ENCODE measurements at regions not wholly inside any gene's neighbourhood (a gene's known extent, or its start where the extent isn't known, plus 50 kb on each side); places are given as distances from the start of the nearest gene placed in this dataset.
"Not testable (repeated sequence)": the region's sequence is repeated elsewhere in the genome, so short reads cannot be mapped to it uniquely, and the experiment has no call there.

DNA sequence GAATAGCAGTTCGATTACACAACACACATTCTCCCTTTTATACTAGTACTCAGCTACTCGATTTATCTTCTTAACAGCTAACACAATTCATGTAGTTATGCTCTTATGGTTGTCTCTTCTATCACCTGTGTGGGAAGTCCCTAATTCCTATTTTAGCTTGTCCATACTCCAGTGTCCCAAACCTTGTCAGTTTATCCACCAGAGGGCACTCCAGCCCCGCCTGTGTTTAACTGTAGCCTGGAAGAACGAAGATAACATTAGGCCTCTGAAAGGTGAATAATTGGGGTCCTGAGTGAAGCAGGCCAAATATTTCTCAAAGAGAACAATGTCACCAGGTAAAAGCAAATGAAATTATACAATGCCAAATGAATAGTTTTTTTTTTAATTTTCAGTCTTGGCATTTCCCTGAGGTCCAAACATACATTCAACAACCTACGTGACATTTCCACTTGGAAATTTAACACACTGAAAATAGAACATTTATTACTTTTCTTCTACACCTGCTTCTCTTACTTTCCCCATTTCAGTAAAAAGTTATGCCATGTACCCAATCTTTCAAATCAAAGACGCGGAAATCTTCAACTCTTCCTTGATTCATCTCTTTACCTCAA, 560.7 kb downstream of the HTR1A start:
- intact Hi-C loops (cut with DNase I): loop anchor here (2.0 kb wide), 1 partner anchor 561 kb away; the partner anchor contains the start of gene HTR1A
- DNase-seq (ENCODE audit: low spot score): no peak

DNA sequence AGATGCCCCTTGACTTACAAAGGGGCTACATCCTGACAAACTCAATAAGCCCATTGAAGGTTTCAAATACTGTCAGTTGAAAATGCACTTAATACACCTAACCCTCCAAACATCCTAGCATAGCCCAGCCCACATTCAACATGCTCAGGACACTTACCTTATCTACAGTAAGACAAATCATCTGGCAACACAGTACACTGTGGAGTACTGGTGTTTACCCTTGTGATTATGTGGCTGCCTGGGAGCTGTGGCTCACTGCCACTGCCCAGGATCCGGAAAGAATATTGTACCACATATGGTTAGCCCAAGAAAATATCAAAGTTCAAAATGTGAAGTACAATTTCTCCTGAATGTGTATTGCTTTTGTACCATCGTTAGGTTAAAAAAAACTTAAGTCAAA, 562.2 kb downstream of the HTR1A start:
- intact Hi-C loops (cut with DNase I): loop anchor here (2.0 kb wide), 1 partner anchor 563 kb away; the partner anchor contains the start of gene HTR1A
- DNase-seq (ENCODE audit: low spot score): no peak

DNA sequence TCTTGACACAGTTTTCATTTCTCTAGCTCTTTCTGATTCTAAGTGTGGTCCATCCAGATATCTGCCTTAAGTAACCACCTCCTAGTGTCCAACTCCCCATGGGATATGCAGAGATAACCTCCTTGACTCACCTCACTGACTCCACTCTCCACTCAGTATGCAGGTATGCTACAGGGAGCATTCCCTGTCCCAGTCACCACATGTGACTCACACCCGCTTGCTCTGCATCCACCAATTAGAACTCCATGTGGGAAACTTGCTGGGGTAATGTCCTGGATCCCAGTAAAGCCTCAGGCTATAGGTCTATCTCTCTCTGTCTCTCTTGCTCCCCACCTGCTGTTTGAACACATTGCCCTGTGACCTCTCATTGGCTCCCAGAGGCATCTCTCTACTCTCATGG, 563.9 kb downstream of the HTR1A start:
- intact Hi-C loops (cut with DNase I): no loop called here
- no peak for DNase-seq (ENCODE audit: low spot score)

DNA sequence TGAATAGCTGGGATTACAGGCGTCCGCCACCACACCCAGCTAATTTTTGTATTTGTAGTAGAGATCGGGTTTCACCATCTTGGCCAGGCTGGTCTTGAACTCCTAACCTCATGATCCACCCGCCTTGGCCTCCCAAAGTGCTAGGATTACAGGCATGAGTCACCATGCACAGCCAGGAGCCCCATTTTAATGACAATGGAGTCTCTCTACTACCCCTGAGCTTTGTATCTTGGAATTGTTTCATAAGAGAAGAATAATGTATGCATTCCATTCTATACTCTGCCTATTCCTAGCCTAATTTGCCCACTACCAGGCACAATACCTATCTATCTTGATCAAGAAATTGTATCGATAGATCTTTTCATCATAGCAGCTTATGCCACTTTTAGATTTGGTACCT, 574.1 kb downstream of the HTR1A start:
- DNase-seq (ENCODE audit: low spot score); intact Hi-C loops (cut with DNase I): not testable (repeated sequence)

DNA sequence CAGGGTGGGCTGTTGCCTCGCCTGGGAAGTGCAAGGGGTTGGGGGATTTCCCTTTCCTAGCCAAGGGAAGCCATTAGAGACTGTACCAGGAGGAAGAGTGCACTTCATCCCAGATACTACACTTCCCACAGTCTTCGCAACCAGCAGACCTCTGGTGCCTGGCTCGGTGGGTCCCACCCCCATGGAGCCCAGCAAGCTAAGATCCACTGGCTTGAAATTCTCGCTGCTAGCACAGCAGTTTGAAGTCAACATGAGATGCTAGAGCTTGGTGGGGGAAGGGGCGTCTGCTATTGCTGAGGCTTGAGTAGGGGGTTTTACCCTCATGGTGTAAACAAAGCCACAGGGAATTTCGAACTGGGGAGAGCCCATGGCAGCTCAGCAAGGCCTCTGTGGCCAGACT, 586.4 kb downstream of the HTR1A start:
- no peak for DNase-seq (ENCODE audit: low spot score)
- intact Hi-C loops (cut with DNase I): no loop called here

DNA sequence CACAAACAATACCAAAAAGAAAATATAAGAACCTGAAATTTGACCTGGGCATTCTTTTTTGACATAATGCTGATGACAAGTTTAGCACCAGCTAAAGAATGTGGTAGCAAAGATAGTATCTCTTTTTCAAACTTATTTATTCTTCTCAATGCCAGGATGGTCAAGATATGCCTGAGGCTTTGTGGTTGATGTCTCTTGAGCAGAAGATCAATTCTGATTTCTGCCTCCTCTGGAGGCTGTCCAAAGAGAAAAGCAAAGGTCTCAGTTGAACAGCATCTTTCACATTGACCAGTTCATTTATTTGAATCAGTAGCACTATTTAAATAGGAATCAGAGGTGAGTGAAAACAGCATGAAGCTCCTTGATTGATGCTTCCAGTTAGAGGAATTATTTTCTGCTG, 588.2 kb downstream of the HTR1A start:
- no peak for DNase-seq (ENCODE audit: low spot score)
- intact Hi-C loops (cut with DNase I): no loop called here

DNA sequence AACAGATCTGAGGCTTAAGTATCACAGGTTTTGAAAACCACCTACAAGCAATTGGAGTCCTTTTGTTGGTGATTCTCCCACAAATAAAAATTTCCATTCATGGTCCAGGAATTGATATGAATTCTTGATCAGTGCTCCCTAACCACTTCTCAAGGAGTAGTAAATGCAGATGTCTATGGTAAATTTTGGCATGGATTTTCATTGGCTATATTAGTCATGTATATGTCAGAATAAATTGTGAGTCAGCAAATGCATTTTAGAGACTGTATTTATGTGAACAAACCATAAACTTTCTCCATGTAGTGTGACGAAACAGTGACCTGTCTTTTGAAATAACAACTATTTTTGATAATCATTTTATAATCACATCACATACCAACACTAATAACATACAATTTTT, 611.1 kb downstream of the HTR1A start:
- intact Hi-C loops (cut with DNase I): no loop called here
- no peak for DNase-seq (ENCODE audit: low spot score)

DNA sequence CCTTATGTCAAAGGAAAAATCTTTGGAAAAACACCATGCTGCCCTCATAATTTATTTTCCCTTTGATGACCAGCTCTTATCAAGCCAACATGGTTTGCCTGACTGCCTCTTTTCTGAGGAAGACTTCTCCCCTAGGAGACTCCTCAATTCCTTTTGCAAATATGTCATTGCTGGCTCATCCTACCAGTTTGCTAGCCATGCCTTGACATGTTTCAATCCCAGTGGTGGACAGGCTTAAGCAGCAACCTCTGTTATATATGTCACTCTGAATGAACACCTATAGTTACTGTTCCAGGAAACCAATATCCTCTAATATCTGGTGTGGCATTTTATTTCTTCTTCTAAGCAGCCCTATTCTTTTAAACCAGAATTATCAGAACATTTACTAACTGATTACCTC, 615.8 kb downstream of the HTR1A start:
- intact Hi-C loops (cut with DNase I): no loop called here
- no peak for DNase-seq (ENCODE audit: low spot score)

DNA sequence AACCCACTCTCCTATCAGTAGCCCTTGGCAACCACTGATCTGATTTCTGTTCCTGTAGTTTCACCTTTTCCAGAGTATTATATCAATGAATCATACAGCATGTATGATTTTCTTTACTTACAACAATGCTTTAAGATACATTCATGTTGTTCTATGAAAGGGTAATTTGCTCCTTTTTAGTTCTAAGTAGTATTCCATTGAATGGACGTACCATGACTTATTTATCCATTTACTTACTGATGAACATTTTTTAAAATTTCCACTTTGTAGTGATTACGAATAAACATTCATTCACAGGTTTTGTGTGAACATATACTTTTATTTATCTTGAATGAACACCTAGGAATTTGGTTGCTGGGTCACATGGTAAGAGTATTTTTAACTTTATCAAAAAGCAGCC, 620.8 kb downstream of the HTR1A start:
- intact Hi-C loops (cut with DNase I): no loop called here
- no peak for DNase-seq (ENCODE audit: low spot score)

DNA sequence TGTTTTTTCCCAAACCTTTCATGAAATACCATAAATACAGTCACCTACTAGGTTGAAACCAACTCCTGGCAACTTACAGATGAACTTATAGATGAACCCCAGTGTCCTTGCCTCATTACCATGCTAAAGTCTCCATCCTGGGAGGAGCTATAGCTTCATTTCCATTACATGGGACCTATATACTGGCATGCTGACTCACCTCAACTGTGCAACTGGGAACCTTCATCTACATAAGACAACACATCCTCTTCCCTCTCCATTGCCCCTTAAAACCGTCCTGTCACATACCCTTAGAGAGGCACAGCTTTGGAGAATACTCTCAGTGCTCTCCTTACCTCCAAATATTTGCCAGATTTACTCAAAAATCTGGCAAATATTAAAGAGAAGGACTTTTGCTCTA, 638.3 kb downstream of the HTR1A start:
- no peak for DNase-seq (ENCODE audit: low spot score)
- intact Hi-C loops (cut with DNase I): no loop called here

DNA sequence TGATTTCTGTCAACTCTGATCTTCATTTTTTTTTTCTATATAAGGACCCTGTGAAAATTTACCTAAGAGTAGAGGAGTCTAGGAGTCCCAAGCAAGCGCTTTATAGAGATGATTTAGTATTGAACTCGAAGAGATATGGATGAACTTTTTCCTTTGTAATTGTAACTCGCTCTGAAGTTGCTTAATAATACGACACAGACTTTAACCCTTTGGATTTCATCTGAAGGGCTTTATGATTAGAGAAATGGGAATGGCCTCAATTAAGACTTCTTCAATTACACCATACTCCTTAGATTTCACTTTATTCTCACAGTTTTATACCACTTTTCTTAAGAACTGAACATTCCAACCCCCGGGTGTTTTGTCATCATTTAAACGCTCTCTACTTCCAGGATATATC, 647.7 kb downstream of the HTR1A start:
- intact Hi-C loops (cut with DNase I): no loop called here
- no peak for DNase-seq (ENCODE audit: low spot score)

DNA sequence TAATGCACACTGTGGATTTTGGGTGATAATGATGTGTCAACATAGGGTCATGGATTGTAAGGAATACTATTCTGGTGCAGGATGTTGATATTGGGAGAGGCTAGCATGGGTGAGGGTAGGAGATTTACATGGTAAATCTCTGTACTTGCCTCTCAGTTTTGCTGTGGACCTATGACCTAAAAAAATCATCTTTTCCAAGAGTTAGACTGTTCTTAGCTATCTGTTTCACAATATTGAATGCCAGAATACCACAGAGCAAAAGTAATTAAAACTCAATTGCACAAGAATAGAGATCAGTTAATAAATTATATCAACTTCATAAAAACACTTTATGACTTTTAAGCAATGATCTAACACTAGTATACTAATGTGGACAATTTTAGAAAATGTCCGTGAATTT, 651.6 kb downstream of the HTR1A start:
- intact Hi-C loops (cut with DNase I): no loop called here
- no peak for DNase-seq (ENCODE audit: low spot score)

DNA sequence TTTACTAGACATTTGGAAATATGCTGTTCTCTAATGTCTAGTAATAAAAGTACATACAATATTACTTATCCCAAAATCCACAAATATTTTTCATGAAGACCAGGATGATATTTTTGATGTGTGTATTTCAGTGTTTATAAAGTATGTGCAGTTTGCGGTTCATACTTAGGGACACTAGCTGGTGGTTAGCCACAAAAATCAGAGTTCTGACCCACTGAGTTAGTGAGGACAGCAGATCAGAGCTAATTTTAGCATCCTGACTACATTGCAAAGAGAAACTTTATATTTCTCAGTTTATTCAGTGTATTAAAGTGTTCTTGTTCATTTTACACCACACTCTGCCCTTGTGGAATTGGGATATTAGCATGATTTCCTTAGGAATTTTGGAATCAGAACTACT, 655.3 kb downstream of the HTR1A start:
- intact Hi-C loops (cut with DNase I): no loop called here
- no peak for DNase-seq (ENCODE audit: low spot score)

DNA sequence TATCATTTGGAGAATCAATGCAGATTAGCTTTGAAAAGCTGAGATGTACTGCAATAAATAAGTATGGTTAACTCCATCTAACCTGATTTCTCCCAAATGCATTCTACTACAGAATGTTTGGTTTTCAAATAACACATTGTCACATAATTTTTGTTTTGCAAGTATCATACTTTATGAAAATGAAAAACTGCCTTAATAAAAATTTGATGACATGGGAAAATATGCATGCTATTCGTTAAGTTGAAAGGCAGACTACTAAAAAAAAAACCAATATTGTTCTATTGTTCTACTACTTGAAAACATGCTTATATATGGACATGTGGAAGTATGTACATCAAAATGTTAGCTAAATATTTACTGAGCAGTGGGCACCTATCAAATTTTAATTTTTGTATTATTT, 668.9 kb downstream of the HTR1A start:
- intact Hi-C loops (cut with DNase I): no loop called here
- no peak for DNase-seq (ENCODE audit: low spot score)

DNA sequence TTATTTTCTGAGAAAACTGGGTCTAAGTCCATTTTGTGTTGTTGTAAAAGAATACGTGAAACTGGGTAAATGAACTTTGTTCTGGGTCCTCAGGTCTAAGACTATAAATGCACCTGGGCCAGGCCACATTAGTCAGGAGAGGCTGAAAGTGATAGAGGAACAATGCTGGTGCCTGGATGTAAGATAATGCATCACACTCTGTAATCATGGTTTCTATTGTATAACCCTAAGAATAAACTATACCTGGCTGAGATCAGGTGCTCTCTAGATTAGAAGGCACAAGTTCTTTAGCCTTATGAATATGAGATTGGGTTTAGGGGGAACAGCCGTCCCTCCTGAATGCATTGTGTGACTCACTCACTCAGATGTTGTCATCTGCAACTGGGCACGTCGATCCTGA, 675.5 kb downstream of the HTR1A start:
- DNase-seq (ENCODE audit: low spot score): no peak
- intact Hi-C loops (cut with DNase I): no loop called here

DNA sequence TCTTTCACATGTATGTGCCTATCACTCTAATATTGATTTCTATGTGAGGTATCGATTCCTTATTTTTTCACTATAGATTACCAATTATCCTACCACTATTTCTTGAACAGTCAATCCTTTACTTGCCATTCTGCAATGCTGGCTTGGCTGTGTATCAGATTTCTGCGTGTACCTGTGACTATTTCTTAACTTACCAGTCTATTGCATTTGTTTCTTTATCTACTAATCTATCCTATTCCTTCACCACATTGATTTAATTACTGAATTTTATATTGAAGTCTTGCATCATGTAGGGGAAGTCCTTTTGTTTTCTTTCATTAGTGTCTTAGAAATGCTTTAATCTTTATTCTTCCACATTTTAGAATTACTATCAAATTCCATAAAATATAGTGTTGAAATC, 684.8 kb downstream of the LRRC70 start:
- DNase-seq (ENCODE audit: low spot score): no peak
- intact Hi-C loops (cut with DNase I): no loop called here

DNA sequence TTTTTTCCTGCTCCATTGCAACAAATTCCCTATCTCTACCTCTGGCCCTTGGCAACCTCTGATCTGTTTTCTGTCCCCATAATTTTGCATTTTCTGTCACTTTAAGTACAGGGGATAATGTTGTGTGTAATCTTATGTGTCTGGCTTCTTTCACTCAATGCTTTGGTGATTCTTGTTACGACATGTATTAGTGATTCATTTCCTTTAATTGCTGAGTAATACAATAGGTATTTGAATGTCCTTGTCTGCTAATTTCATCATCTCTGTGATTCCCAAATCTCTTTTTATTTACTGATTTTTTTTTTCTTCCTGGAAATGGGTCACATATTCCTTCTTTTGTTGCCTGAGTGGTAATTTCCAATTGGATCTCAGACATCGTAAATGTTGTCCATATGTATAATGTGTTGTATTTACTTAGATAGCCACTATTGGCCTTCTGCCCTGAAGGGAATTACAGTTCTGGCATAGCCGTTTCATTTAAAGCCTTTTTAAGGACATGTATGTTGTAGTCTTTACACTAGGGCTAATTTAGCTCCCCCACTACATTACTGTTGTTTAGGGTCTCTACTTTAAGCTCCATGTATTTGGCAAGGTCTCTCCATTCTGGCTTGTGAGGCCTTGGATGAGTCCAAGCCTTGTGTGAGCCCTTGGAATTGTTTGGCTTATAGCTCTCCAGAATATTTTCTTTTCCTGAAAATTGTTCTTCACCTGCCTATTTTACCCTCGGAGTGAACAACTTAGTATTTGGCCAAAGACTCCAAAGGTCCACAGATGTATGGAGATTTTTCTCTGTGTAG, 683.8 kb downstream of the LRRC70 start:
- intact Hi-C loops (cut with DNase I): no loop called here
- no peak for DNase-seq (ENCODE audit: low spot score)

DNA sequence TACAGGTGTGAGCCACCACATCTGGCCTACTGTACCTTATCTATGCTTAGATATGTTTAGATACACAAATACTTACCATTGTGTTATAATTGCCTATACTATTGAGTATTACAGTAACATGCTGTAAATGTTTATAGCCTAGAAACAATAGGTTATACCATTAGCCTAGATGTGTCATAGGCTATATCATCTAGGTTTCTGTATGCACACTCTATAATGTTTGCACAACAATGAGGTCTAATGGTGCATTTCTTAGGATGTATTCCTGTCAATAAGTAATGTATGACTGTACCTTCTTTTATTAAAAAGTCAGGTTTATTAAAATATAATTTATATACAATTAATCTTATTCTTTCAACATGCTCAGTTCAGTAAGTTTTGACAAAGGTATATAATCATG, 683.1 kb downstream of the LRRC70 start:
- intact Hi-C loops (cut with DNase I): no loop called here
- no peak for DNase-seq (ENCODE audit: low spot score)

DNA sequence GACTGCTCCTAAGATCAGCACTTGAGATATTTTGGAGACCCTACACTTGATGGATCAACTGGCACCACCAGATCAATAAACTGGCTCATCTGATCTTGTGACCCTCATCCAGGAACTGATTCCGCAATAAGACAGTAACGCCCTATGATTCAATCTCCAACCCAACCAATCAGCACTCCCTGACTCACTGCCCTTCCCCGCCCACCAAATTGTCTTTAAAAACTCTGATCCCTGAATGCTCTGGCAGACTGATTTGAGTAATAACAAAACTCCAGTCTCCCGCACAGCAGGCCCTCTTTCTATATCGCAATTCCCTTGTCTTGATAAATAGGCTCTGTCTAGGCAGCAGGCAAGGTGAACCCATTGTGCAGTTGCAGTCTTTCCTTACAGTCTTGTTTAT, 677.0 kb downstream of the LRRC70 start:
- DNase-seq (ENCODE audit: low spot score): no peak
- intact Hi-C loops (cut with DNase I): no loop called here

DNA sequence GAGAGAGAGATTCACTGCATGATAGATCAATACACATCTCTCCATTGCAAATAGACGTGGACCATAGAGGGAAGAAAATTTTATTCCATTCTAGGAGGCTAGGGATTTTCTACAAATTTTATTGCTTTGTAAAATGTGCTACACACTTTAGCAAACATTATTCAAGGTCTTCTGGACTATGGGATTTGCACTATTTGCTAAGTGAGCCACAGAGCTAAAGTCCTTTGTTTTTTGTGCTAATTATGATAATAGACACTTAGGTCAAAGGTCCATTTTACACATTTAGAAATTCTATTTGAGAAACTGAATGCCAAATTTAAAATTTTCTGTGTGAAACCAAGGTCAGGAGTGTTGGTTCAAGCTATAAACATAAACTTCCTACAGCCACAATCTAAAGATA, 672.3 kb downstream of the LRRC70 start:
- DNase-seq (ENCODE audit: low spot score): no peak
- intact Hi-C loops (cut with DNase I): no loop called here

DNA sequence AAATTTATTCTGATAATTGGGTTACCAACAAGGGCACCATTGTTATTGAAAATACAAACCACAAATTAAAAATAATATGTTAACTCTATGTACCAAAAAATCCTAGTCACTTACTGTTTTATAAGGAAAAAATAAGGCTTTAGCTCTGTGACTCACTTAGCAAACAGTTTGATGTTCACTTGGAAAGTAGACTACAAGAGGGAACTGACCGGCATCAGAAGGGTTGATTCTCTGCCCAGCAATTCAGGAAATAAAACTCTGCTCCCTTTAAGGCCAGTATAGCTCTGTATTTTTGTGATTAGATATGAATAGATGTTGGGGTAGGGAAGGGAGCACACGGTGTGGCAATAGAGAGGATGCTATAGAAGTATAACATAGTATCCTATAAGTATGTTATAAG, 671.3 kb downstream of the LRRC70 start:
- DNase-seq (ENCODE audit: low spot score): no peak
- intact Hi-C loops (cut with DNase I): no loop called here

DNA sequence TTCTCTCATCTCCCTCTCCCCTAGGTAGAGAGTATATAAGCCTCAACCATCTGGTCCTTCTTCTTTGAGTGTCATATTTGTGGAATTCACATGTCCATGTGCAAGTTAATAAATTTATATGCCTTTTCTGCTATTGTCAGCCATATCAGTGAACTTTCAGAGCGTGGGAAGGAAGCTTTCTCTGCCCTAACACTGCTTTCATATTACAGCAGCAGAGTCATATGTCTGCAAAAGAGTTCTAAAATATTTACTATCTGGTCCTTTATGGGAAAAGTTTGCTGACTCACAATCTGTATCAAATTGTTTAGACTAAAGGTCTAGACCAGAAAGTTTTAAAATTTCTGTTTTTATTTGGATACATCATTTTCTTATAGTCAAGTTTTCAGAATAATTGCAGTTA, 669.0 kb downstream of the LRRC70 start:
- DNase-seq (ENCODE audit: low spot score): no peak
- intact Hi-C loops (cut with DNase I): no loop called here

Data from cardiac septum (tissue), 1 donor.